Gastroesophageal sphincter (tissue), 4 donors: ENCODE measurements at regions not wholly inside any gene's neighbourhood (a gene's known extent, or its start where the extent isn't known, plus 50 kb on each side); places are given as distances from the start of the nearest gene placed in this dataset.

ENCODE experiments used
- ATAC-seq: fragments of 150-250 bp; one replicate; pipeline ENCODE4 v1.9.1; 2016; ENCODE audit warnings: mild to moderate bottlenecking, moderate library complexity
- H3K27ac ChIP-seq, 4 donors: fragments of 200-600 bp; sonication (generic) in 3 of 4; 1 replicate in 3 of 4; 2 replicates in 1 of 4; pipeline ENCODE4 v1.5.1; 2016 to 2019
- H3K27me3 ChIP-seq: fragments of 200-600 bp; sonication (generic); one replicate; pipeline ENCODE4 v1.5.1; 2019
- H3K36me3 ChIP-seq, 2 donors: fragments of 200-600 bp; sonication (generic); one replicate each; pipeline ENCODE4 v1.5.1; 2019; ENCODE audit warnings: control low read depth in 1 of 2
- H3K4me1 ChIP-seq, 3 donors: fragments of 200-600 bp; sonication (generic); 1 replicate in 2 of 3; 2 replicates in 1 of 3; pipeline ENCODE4 v1.5.1; 2016 to 2019; ENCODE audit warnings: control low read depth in 2 of 3
- H3K4me3 ChIP-seq, 2 donors: fragments of 200-600 bp; sonication (generic); one replicate each; pipeline ENCODE4 v1.5.1; 2019; ENCODE audit warnings: mild to moderate bottlenecking in 1 of 2, moderate library complexity in 1 of 2
- H3K9me3 ChIP-seq, 3 donors: fragments of 200-600 bp; sonication (generic); one replicate each; pipeline ENCODE4 v1.5.1; 2017 to 2019; ENCODE audit warnings: control low read depth in 2 of 3
- EP300 ChIP-seq: sonication (generic); formaldehyde crosslinking; IDR thresholded peaks from one replicate; pipeline ENCODE4 v1.6.1; 2017; ENCODE audit warnings: antibody characterized with exemption, mild to moderate bottlenecking
- POLR2A ChIP-seq, 2 donors: fragments of 450-650 bp; IDR thresholded peaks; one replicate each; pipeline ENCODE4 v1.6.1; 2017; ENCODE audit warnings: antibody characterized with exemption in 2 of 2, mild to moderate bottlenecking in 2 of 2, moderate library complexity in 1 of 2
- POLR2AphosphoS5 ChIP-seq: sonication (generic); formaldehyde crosslinking; IDR thresholded peaks from one replicate; pipeline ENCODE4 v1.6.1; 2017; ENCODE audit warnings: antibody characterized with exemption
- WGBS, 2 donors: methylation state at CpG; one replicate each; pipeline ENCODE4 v1.1.5; 2018; ENCODE audit warnings: low coverage in 1 of 2; 5-methylcytosine and 5-hydroxymethylcytosine counted together
- TF ChIP-seq, protein P1 (sequence below), 4 experiments: fragments of 200-600 bp in 2 of 4; fragments of 450-650 bp in 2 of 4; sonication (generic) in 1 of 4; IDR thresholded peaks; one replicate each; pipeline ENCODE4 v1.5.1; 2017 to 2019; ENCODE audit warnings: antibody characterized with exemption in 4 of 4, mild to moderate bottlenecking in 2 of 4, moderate library complexity in 2 of 4

DNA sequence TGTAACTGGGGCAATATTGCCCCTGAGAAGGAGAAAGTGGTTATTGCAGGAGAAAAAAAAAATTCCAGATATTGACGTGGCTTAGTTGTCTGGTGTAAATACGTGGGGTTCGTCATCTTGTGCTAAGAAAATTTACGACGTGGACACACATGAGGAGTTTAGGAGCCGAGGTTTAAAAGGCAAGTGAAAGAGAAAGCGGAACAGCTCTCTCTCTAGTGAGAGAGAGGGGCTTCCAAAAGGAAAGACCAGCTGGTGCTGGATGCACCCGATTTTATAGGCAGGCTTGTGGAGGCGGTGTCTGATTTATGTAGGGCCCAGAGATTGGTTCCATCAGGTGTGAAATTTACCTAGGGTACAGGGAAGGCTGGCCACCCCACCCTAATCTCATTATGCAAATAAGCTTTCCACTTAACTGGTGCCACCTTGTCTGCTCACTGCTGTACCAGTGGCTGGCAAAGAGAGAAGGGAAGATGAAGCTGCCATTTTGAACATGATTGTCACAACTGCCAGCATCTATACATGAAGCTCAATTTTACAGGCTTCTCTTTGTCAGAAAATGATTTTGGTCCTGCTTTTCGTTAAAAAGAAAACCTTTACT is 845.1 kb downstream of the DACH1 start:
- no peak overlapping the region for H3K4me3 ChIP-seq
- H3K27me3 ChIP-seq = no peaks in the 10 kb centered on the region
- no peaks in the 10 kb centered on the region for H3K4me1 ChIP-seq
- H3K9me3 ChIP-seq = no peaks in the 10 kb centered on the region
- ATAC-seq = no peak
- TF ChIP-seq POLR2A (IDR thresholded peaks at IDR 0.05) (no peak), POLR2AphosphoS5 (no peak), EP300 (no peak)
- TF ChIP-seq, protein P1, sequence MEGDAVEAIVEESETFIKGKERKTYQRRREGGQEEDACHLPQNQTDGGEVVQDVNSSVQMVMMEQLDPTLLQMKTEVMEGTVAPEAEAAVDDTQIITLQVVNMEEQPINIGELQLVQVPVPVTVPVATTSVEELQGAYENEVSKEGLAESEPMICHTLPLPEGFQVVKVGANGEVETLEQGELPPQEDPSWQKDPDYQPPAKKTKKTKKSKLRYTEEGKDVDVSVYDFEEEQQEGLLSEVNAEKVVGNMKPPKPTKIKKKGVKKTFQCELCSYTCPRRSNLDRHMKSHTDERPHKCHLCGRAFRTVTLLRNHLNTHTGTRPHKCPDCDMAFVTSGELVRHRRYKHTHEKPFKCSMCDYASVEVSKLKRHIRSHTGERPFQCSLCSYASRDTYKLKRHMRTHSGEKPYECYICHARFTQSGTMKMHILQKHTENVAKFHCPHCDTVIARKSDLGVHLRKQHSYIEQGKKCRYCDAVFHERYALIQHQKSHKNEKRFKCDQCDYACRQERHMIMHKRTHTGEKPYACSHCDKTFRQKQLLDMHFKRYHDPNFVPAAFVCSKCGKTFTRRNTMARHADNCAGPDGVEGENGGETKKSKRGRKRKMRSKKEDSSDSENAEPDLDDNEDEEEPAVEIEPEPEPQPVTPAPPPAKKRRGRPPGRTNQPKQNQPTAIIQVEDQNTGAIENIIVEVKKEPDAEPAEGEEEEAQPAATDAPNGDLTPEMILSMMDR (IDR thresholded peaks at IDR 0.05) = no peak
- H3K27ac ChIP-seq = no peak overlapping the region
- no peaks in the 10 kb centered on the region for H3K36me3 ChIP-seq
- WGBS, 2 donors = 72 to 87% methylated on average over 5 to 9 of the region's 10 CpGs

DNA sequence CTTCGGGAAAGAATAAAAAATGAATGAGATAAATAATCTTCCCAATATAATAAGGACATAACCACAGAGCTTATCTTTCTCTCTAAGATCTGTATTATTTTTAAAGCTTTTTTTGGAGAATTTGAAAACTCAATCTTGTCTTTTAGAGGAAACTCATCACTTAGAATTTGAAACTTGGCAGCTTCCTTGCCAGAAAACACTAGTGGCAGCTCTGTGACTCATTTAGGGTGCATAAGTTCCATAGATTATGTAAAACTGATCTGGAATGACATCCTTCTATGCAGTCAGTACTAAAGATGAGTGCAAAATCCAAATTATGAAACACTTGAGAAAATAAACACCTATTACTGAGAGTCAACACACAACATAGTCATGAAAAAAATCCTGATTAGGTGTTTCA is 848.0 kb downstream of the DACH1 start:
- Histone ChIP-seq H3K4me1 (no peaks in the 10 kb centered on the region), H3K4me3 (no peak overlapping the region), H3K27ac (no peak overlapping the region), H3K9me3 (no peaks in the 10 kb centered on the region), H3K36me3 (no peaks in the 10 kb centered on the region), H3K27me3 (no peaks in the 10 kb centered on the region)
- 69 to 75% methylated on average over 1 of the region's 1 CpG for WGBS, 2 donors
- TF ChIP-seq, protein P1 (IDR thresholded peaks at IDR 0.05) = no peak
- TF ChIP-seq EP300 (no peak), POLR2A (IDR thresholded peaks at IDR 0.05) (no peak), POLR2AphosphoS5 (no peak)
- ATAC-seq = no peak

DNA sequence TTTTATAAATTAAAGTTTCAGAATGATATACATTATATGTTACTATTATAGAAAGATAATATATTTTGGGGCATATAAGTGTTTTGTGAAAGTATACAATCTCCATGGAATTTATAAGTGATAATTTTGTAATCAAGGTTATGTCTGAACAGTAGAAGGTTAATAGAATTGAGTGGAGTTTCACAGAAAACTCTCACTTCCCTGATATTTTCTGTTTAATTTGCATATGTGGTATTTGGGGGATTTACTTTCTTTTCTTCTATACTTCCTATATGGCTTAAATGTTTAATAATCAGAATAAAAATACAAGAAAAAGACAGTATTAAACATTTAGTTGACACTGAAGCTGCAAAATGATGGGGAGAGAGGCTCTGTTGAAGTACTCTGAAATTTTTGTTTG is 848.5 kb downstream of the DACH1 start:
- H3K4me3 ChIP-seq = no peak overlapping the region
- TF ChIP-seq POLR2AphosphoS5 (no peak), POLR2A (IDR thresholded peaks at IDR 0.05) (no peak), EP300 (no peak)
- TF ChIP-seq, protein P1 (IDR thresholded peaks at IDR 0.05) = no peak
- no peaks in the 10 kb centered on the region for H3K4me1 ChIP-seq
- H3K27me3 ChIP-seq = no peaks in the 10 kb centered on the region
- no peak overlapping the region for H3K27ac ChIP-seq
- no peaks in the 10 kb centered on the region for H3K36me3 ChIP-seq
- ATAC-seq = no peak
- H3K9me3 ChIP-seq = no peaks in the 10 kb centered on the region

DNA sequence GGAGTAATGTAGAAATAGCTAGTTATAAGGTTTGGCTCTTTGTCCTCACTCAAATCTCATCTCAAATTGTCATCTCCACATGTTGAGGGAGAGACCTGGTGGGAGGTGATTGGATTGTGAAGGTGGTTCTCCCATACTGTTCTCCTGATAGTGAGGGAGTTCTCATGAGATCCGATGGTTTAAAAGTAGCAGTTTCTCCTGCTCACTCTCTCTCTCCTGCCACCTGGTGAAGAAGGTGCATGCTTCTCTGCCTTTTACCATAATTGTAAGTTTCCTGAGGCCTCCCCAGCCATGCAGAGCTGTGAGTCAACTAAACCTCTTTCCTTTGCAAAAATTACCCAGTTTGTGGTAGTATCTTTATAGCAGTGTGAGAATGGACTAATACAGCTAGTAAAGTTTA is 849.4 kb downstream of the DACH1 start:
- Histone ChIP-seq H3K4me3 (no peak overlapping the region), H3K27me3 (no peaks in the 10 kb centered on the region), H3K36me3 (no peaks in the 10 kb centered on the region), H3K27ac (no peak overlapping the region), H3K9me3 (no peaks in the 10 kb centered on the region), H3K4me1 (no peaks in the 10 kb centered on the region)
- no peak for ATAC-seq
- TF ChIP-seq, protein P1 (IDR thresholded peaks at IDR 0.05) = no peak
- TF ChIP-seq POLR2AphosphoS5 = no peak
- TF ChIP-seq POLR2A (IDR thresholded peaks at IDR 0.05) = no peak
- TF ChIP-seq EP300 = no peak
- WGBS, 2 donors = 20 to 50% methylated on average over 1 of the region's 1 CpG

DNA sequence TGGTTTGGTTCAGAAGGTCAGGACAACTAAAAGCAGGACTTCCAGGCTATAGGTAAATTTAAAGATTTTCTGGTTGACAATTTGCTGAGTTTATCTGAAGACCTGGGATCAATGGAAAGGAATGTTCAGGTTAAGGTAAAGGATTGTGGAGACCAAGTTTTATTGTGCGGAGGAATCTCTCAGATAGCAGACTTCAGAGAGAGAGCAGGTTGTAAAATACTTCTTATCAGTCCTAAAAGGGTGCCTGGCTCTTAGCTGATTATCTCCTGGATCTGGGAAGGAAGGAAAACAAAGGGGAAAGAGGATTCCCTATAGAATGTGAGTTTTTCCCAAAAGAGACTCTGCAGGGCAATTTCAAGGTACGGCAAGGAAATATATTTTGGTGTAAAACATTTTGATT is 851.5 kb downstream of the DACH1 start:
- TF ChIP-seq POLR2A (IDR thresholded peaks at IDR 0.05) = no peak
- TF ChIP-seq EP300 = no peak
- no peak for TF ChIP-seq POLR2AphosphoS5
- TF ChIP-seq, protein P1 (IDR thresholded peaks at IDR 0.05) = no peak
- WGBS, 2 donors = 80 to 98% methylated on average over 2 of the region's 2 CpGs
- no peaks in the 10 kb centered on the region for H3K27me3 ChIP-seq
- H3K4me1 ChIP-seq = no peaks in the 10 kb centered on the region
- no peak overlapping the region for H3K27ac ChIP-seq
- H3K9me3 ChIP-seq = no peaks in the 10 kb centered on the region
- H3K4me3 ChIP-seq = no peak overlapping the region
- no peak for ATAC-seq
- no peaks in the 10 kb centered on the region for H3K36me3 ChIP-seq
